Smooth muscle cell (in vitro differentiated cells): ENCODE measurements at regions not wholly inside any gene's neighbourhood (a gene's known extent, or its start where the extent isn't known, plus 50 kb on each side); places are given as distances from the start of the nearest gene placed in this dataset.

Source experiments
- DNase-seq: peaks from one replicate; lab custom pipeline; 2025; ENCODE audit not compliant: unreplicated experiment; lab: John Stamatoyannopoulos, UW
- H2AFZ ChIP-seq: fragments of 200-600 bp; sonication (generic); 2 replicates; pipeline ENCODE4 v1.6.0; 2016; ENCODE audit warnings: antibody characterized with exemption, low read depth, mild to moderate bottlenecking
- H3F3A ChIP-seq: fragments of 200-600 bp; sonication (generic); 2 replicates; pipeline ENCODE4 v1.6.0; 2017; ENCODE audit warnings: antibody characterized with exemption, low read depth
- H3K27ac ChIP-seq: fragments of 200-600 bp; sonication (generic); 2 replicates; pipeline ENCODE4 v1.5.1; 2016; ENCODE audit warnings: low read depth, mild to moderate bottlenecking
- H3K27me3 ChIP-seq: fragments of 200-600 bp; sonication (generic); 2 replicates; pipeline ENCODE4 v1.6.1; 2016; ENCODE audit warnings: low read depth, mild to moderate bottlenecking
- H3K36me3 ChIP-seq: fragments of 200-600 bp; sonication (generic); 2 replicates; pipeline ENCODE4 v1.5.1; 2016; ENCODE audit warnings: low read depth
- H3K4me1 ChIP-seq: fragments of 200-600 bp; sonication (generic); 2 replicates; pipeline ENCODE4 v1.5.1; 2016; ENCODE audit warnings: low read depth
- H3K4me2 ChIP-seq: fragments of 200-600 bp; sonication (generic); 2 replicates; pipeline ENCODE4 v1.6.0; 2016; ENCODE audit warnings: mild to moderate bottlenecking
- H3K4me3 ChIP-seq: fragments of 200-600 bp; sonication (generic); 2 replicates; pipeline ENCODE4 v1.5.1; 2016; ENCODE audit warnings: mild to moderate bottlenecking
- H3K79me2 ChIP-seq: fragments of 200-600 bp; sonication (generic); 2 replicates; pipeline ENCODE4 v1.6.0; 2016; ENCODE audit warnings: low read depth, mild to moderate bottlenecking
- H3K9ac ChIP-seq: fragments of 200-600 bp; sonication (generic); 2 replicates; pipeline ENCODE4 v1.6.0; 2016; ENCODE audit warnings: low read depth
- H3K9me3 ChIP-seq: fragments of 200-600 bp; sonication (generic); replicated peaks from 2 replicates; pipeline ENCODE4 v1.5.1; 2016; ENCODE audit warnings: low read depth
- H4K20me1 ChIP-seq: fragments of 200-600 bp; sonication (generic); 2 replicates; pipeline ENCODE4 v1.6.0; 2016; ENCODE audit warnings: low read depth
- WGBS: methylation state at CpG from one replicate; pipeline ENCODE4 v1.1.7; 2016; ENCODE audit warnings: low lambda C conversion rate; 5-methylcytosine and 5-hydroxymethylcytosine counted together
- TF ChIP-seq, protein P1 (sequence below): fragments of 200-600 bp; sonication (generic); IDR thresholded peaks from 2 replicates; pipeline ENCODE4 v1.5.1; 2017; ENCODE audit warnings: borderline replicate concordance, mild to moderate bottlenecking, antibody characterized with exemption; ENCODE audit not compliant: insufficient read depth, poor library complexity, severe bottlenecking

DNA sequence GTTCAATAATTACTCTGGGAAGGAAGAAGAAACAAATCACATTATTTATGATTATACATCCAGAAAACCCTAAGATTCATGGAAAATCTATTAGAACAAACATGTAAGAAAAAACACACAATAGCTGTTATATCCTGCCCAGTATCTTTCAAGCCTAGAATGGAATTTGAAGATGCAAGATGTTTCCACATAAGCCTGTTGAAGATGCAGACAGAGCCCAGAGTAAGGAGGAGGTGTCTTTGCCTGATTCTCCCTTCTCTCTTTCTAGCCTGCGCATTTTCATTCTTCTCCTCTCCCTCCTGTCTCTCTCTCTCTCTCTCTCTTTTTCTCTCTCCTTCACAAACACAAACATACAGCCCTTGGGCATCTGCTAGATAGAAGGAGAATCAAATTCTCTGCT, 170.1 kb upstream of the INHBA start:
- DNase-seq, result no peak
- Histone ChIP-seq H3F3A (no peaks in the 10 kb centered on the region), H3K79me2 (no peaks in the 10 kb centered on the region), H3K4me3 (no peak overlapping the region), H3K27me3 (no peaks in the 10 kb centered on the region), H4K20me1 (no peaks in the 10 kb centered on the region), H3K36me3 (no peaks in the 10 kb centered on the region), H3K4me1 (peaks cover 4% of the 10 kb centered on the region), H3K27ac (no peak overlapping the region), H3K9ac (no peak overlapping the region), H3K9me3 (no peaks in the 10 kb centered on the region), H3K4me2 (no peak overlapping the region), H2AFZ (peak overlapping the region; percentile 80)
- 100% methylated on average over 1 of the region's 1 CpG for WGBS
- TF ChIP-seq, protein P1, sequence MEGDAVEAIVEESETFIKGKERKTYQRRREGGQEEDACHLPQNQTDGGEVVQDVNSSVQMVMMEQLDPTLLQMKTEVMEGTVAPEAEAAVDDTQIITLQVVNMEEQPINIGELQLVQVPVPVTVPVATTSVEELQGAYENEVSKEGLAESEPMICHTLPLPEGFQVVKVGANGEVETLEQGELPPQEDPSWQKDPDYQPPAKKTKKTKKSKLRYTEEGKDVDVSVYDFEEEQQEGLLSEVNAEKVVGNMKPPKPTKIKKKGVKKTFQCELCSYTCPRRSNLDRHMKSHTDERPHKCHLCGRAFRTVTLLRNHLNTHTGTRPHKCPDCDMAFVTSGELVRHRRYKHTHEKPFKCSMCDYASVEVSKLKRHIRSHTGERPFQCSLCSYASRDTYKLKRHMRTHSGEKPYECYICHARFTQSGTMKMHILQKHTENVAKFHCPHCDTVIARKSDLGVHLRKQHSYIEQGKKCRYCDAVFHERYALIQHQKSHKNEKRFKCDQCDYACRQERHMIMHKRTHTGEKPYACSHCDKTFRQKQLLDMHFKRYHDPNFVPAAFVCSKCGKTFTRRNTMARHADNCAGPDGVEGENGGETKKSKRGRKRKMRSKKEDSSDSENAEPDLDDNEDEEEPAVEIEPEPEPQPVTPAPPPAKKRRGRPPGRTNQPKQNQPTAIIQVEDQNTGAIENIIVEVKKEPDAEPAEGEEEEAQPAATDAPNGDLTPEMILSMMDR, result no peak

DNA sequence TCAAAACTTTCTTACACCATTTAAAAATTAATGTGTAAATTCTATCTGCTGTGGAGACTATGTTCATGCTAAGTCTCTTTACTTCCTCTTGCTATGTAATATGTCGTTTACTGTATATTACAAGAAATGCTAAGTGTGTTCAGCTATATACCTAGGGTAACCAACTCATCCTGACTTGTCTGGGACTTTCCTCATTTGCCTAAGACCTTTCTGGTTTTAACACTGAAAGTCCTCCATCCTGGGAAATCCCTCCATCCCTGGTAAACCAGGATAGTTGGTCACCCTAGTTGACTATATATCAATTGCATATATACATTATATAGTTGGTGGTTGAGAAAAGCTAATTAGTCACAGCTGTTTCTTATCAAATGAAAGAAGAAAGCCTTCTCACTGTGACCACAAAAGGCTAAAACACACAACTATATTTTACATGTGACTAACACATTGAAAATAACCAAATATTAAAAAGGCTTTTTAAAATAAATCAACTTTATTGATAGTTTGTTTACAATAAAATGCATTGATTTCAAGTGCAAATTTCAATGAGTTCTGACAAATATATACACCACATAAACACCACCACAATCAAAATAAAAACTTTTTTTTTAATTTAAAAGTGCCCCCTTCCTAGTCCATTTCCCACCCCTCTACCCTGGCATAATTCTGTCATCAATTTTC, 167.7 kb upstream of the INHBA start:
- Histone ChIP-seq H3K36me3 (no peaks in the 10 kb centered on the region), H3K4me2 (peak overlapping the region; percentile 50), H3K79me2 (no peaks in the 10 kb centered on the region), H3K9ac (no peak overlapping the region), H3K27me3 (no peaks in the 10 kb centered on the region), H3K4me3 (no peak overlapping the region), H3K9me3 (no peaks in the 10 kb centered on the region), H2AFZ (peak overlapping the region; percentile 40), H4K20me1 (no peaks in the 10 kb centered on the region), H3K4me1 (peaks cover 4% of the 10 kb centered on the region), H3F3A (no peaks in the 10 kb centered on the region), H3K27ac (peak overlapping the region; percentile 75)
- no peak for DNase-seq
- WGBS, result 37% methylated on average over 1 of the region's 1 CpG
- TF ChIP-seq, protein P1, result no peak

DNA sequence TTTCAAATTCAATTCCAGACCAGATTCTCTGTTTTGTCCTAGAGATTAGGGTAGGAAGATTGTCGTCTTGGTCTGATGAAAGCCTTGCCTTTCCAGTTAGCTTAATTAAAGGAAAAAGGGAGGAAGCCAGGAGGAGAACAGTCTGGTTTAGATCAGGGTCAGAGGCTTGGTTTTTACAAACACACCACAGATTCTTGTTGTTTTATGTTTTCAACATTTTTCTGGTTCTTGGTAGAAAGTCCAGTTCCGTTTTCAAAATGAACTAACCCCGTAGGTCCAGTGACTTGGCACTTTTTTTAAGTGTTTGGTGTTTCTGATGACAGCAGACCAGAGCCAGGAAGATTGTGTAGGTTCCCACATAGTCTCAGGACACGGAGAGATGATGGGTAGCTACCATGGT, 167.1 kb upstream of the INHBA start:
- Histone ChIP-seq H3K27me3 (no peaks in the 10 kb centered on the region), H3K4me2 (peak overlapping the region; percentile 50), H3K4me1 (peaks cover 4% of the 10 kb centered on the region), H2AFZ (peak overlapping the region; percentile 40), H3K4me3 (no peak overlapping the region), H3K36me3 (no peaks in the 10 kb centered on the region), H3K27ac (peak overlapping the region; percentile 75), H3F3A (no peaks in the 10 kb centered on the region), H3K9me3 (no peaks in the 10 kb centered on the region), H3K79me2 (no peaks in the 10 kb centered on the region), H3K9ac (no peak overlapping the region), H4K20me1 (no peaks in the 10 kb centered on the region)
- TF ChIP-seq, protein P1, result no peak
- DNase-seq, result no peak
- WGBS, result 41% methylated on average over 4 of the region's 4 CpGs

DNA sequence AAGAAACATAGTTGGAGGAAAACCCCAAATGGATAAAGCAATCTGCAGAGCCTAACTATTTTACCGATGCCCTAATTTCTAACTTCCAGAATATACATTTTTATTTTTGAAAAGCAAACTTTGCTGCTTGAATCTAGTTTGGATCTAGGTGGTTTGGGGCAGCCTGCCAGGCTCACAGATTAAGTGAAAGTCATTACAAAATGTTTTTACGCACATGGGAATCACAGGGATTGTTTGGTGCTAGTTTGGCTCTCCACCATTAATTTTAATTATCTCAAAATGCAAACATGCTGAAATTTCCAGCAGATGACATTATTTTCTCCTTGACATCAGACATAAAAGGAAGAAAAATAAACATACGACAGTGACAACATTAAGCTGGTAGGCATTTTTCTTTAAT, 166.7 kb upstream of the INHBA start:
- 64% methylated on average over 3 of the region's 3 CpGs for WGBS
- no peak for DNase-seq
- TF ChIP-seq, protein P1, result no peak
- peak overlapping the region; percentile 50 for H3K4me2 ChIP-seq
- H3K36me3 ChIP-seq, result no peaks in the 10 kb centered on the region
- H3F3A ChIP-seq, result no peaks in the 10 kb centered on the region
- no peaks in the 10 kb centered on the region for H4K20me1 ChIP-seq
- peak overlapping the region; percentile 40 for H2AFZ ChIP-seq
- no peaks in the 10 kb centered on the region for H3K27me3 ChIP-seq
- H3K27ac ChIP-seq, result peak overlapping the region; percentile 75
- H3K9me3 ChIP-seq, result no peaks in the 10 kb centered on the region
- H3K4me3 ChIP-seq, result no peak overlapping the region
- peaks cover 4% of the 10 kb centered on the region for H3K4me1 ChIP-seq
- H3K9ac ChIP-seq, result no peak overlapping the region
- no peaks in the 10 kb centered on the region for H3K79me2 ChIP-seq
